Gastroesophageal sphincter (tissue), 4 donors: ENCODE measurements at regions not wholly inside any gene's neighbourhood (a gene's known extent, or its start where the extent isn't known, plus 50 kb on each side); places are given as distances from the start of the nearest gene placed in this dataset.

Source experiments
- ATAC-seq: fragments of 150-250 bp; one replicate; pipeline ENCODE4 v1.9.1; 2016; ENCODE audit warnings: mild to moderate bottlenecking, moderate library complexity
- H3K27ac ChIP-seq, 4 donors: fragments of 200-600 bp; sonication (generic) in 3 of 4; 1 replicate in 3 of 4; 2 replicates in 1 of 4; pipeline ENCODE4 v1.5.1; 2016 to 2019
- H3K27me3 ChIP-seq: fragments of 200-600 bp; sonication (generic); one replicate; pipeline ENCODE4 v1.5.1; 2019
- H3K36me3 ChIP-seq, 2 donors: fragments of 200-600 bp; sonication (generic); one replicate each; pipeline ENCODE4 v1.5.1; 2019; ENCODE audit warnings: control low read depth in 1 of 2
- H3K4me1 ChIP-seq, 3 donors: fragments of 200-600 bp; sonication (generic); 1 replicate in 2 of 3; 2 replicates in 1 of 3; pipeline ENCODE4 v1.5.1; 2016 to 2019; ENCODE audit warnings: control low read depth in 2 of 3
- H3K4me3 ChIP-seq, 2 donors: fragments of 200-600 bp; sonication (generic); one replicate each; pipeline ENCODE4 v1.5.1; 2019; ENCODE audit warnings: mild to moderate bottlenecking in 1 of 2, moderate library complexity in 1 of 2
- H3K9me3 ChIP-seq, 3 donors: fragments of 200-600 bp; sonication (generic); one replicate each; pipeline ENCODE4 v1.5.1; 2017 to 2019; ENCODE audit warnings: control low read depth in 2 of 3
- CTCF ChIP-seq, 4 experiments: fragments of 200-600 bp in 2 of 4; fragments of 450-650 bp in 2 of 4; sonication (generic) in 1 of 4; IDR thresholded peaks; one replicate each; pipeline ENCODE4 v1.5.1; 2017 to 2019; ENCODE audit warnings: antibody characterized with exemption in 4 of 4, mild to moderate bottlenecking in 2 of 4, moderate library complexity in 2 of 4
- EP300 ChIP-seq: sonication (generic); formaldehyde crosslinking; IDR thresholded peaks from one replicate; pipeline ENCODE4 v1.6.1; 2017; ENCODE audit warnings: antibody characterized with exemption, mild to moderate bottlenecking
- POLR2A ChIP-seq, 2 donors: fragments of 450-650 bp; IDR thresholded peaks; one replicate each; pipeline ENCODE4 v1.6.1; 2017; ENCODE audit warnings: antibody characterized with exemption in 2 of 2, mild to moderate bottlenecking in 2 of 2, moderate library complexity in 1 of 2
- POLR2AphosphoS5 ChIP-seq: sonication (generic); formaldehyde crosslinking; IDR thresholded peaks from one replicate; pipeline ENCODE4 v1.6.1; 2017; ENCODE audit warnings: antibody characterized with exemption
- WGBS, 2 donors: methylation state at CpG; one replicate each; pipeline ENCODE4 v1.1.5; 2018; ENCODE audit warnings: low coverage in 1 of 2; 5-methylcytosine and 5-hydroxymethylcytosine counted together

GRCh38 chr6:74134327-74134726 is 438.3 kb downstream of the CD109 start:
- H3K9me3 ChIP-seq = peaks cover 0 to 5% (median 0%) of the 10 kb centered on the region in 3 donors
- no peaks in the 10 kb centered on the region for H3K4me1 ChIP-seq
- TF ChIP-seq EP300 (no peak), CTCF (IDR thresholded peaks at IDR 0.05) (no peak), POLR2AphosphoS5 (no peak), POLR2A (IDR thresholded peaks at IDR 0.05) (no peak)
- H3K27me3 ChIP-seq = no peaks in the 10 kb centered on the region
- no peak for ATAC-seq
- no peak overlapping the region for H3K4me3 ChIP-seq
- H3K27ac ChIP-seq = no peak overlapping the region
- no peaks in the 10 kb centered on the region for H3K36me3 ChIP-seq

- Histone ChIP-seq H3K27me3 (no peaks in the 10 kb centered on the region), H3K36me3 (no peaks in the 10 kb centered on the region), H3K9me3 (peaks cover 0 to 5% (median 0%) of the 10 kb centered on the region in 3 donors), H3K4me1 (no peaks in the 10 kb centered on the region), H3K4me3 (no peak overlapping the region), H3K27ac (no peak overlapping the region)
- ATAC-seq = no peak
- TF ChIP-seq CTCF (IDR thresholded peaks at IDR 0.05) (no peak), POLR2A (IDR thresholded peaks at IDR 0.05) (no peak), EP300 (no peak), POLR2AphosphoS5 (no peak)
- WGBS, 2 donors = 80% methylated on average over 1 of the region's 1 CpG; no CpG with 5 or more reads in 1 of the 2 donors
Observed at GRCh38 chr6:74133073-74133472, 437.1 kb downstream of the CD109 start.

GRCh38 chr6:74130641-74131040 is 434.6 kb downstream of the CD109 start:
- TF ChIP-seq POLR2A (IDR thresholded peaks at IDR 0.05) = no peak
- no peak for TF ChIP-seq POLR2AphosphoS5
- TF ChIP-seq CTCF (IDR thresholded peaks at IDR 0.05) = no peak
- TF ChIP-seq EP300 = no peak
- Histone ChIP-seq H3K9me3 (no peaks in the 10 kb centered on the region), H3K27ac (no peak overlapping the region), H3K4me3 (no peak overlapping the region), H3K27me3 (no peaks in the 10 kb centered on the region), H3K36me3 (no peaks in the 10 kb centered on the region), H3K4me1 (no peaks in the 10 kb centered on the region)
- no peak for ATAC-seq
- WGBS, 2 donors = 92 to 97% methylated on average over 1 to 2 of the region's 2 CpGs

- H3K9me3 ChIP-seq = no peaks in the 10 kb centered on the region
- WGBS, 2 donors = 44 to 100% methylated on average over 1 of the region's 1 CpG
- no peaks in the 10 kb centered on the region for H3K27me3 ChIP-seq
- H3K36me3 ChIP-seq = no peaks in the 10 kb centered on the region
- TF ChIP-seq POLR2AphosphoS5 = no peak
- no peak for TF ChIP-seq EP300
- TF ChIP-seq CTCF (IDR thresholded peaks at IDR 0.05) = no peak
- no peak for TF ChIP-seq POLR2A (IDR thresholded peaks at IDR 0.05)
- no peak overlapping the region for H3K4me3 ChIP-seq
- H3K27ac ChIP-seq = no peak overlapping the region
- H3K4me1 ChIP-seq = no peaks in the 10 kb centered on the region
- ATAC-seq = no peak
Observed at GRCh38 chr6:74128536-74128935, 432.5 kb downstream of the CD109 start.

GRCh38 chr6:74117113-74117512 is 421.1 kb downstream of the CD109 start:
- WGBS, 2 donors = 69 to 76% methylated on average over 1 of the region's 1 CpG
- no peaks in the 10 kb centered on the region for H3K27me3 ChIP-seq
- no peaks in the 10 kb centered on the region for H3K9me3 ChIP-seq
- TF ChIP-seq CTCF (IDR thresholded peaks at IDR 0.05) = no peak
- TF ChIP-seq POLR2A (IDR thresholded peaks at IDR 0.05) = no peak
- no peak for TF ChIP-seq EP300
- TF ChIP-seq POLR2AphosphoS5 = no peak
- H3K36me3 ChIP-seq = no peaks in the 10 kb centered on the region
- no peaks in the 10 kb centered on the region for H3K4me1 ChIP-seq
- no peak for ATAC-seq
- no peak overlapping the region for H3K4me3 ChIP-seq
- H3K27ac ChIP-seq = no peak overlapping the region
